H1 (cell line): ENCODE measurements at regions not wholly inside any gene's neighbourhood (a gene's known extent, or its start where the extent isn't known, plus 50 kb on each side); places are given as distances from the start of the nearest gene placed in this dataset.

Source experiments
- CTCF ChIA-PET: fragments of 300-600 bp; sonication (Branson Sonifier 250); formaldehyde crosslinking; loops from one replicate; lab custom pipeline; 2021; ENCODE audit not compliant: partially characterized antibody; lab: Charles Lee
- POLR2A ChIA-PET: fragments of 300-600 bp; sonication (Branson Sonifier 250); formaldehyde crosslinking; loops from one replicate; lab custom pipeline; 2021; ENCODE audit warnings: inconsistent platforms; ENCODE audit not compliant: partially characterized antibody; lab: Charles Lee
- DNase-seq, 2 experiments: peaks; one replicate each; pipeline versions ENCODE4 v3.0.0 to v3.0.0-alpha.2; 2010 to 2022; ENCODE audit warnings: low spot score in 2 of 2, low read depth in 1 of 2, mixed read lengths in 1 of 2
- FAIRE-seq: peaks from 2 replicates; lab custom pipeline; 2011; peaks lifted over from hg19 to GRCh38; lab: Jason Lieb, UNC
- H2AFZ ChIP-seq: 2 replicates; pipeline ENCODE4 v1.8.1; 2012; ENCODE audit warnings: low read length, inconsistent platforms
- H2AK5ac ChIP-seq: 2 replicates; pipeline ENCODE4 v1.6.1; 2013; ENCODE audit warnings: low read depth, low read length
- H2BK120ac ChIP-seq: replicated peaks from 2 replicates; pipeline ENCODE3; 2013; ENCODE audit warnings: low read depth, low read length, inconsistent platforms
- H2BK12ac ChIP-seq: 2 replicates; pipeline ENCODE4 v1.6.1; 2013; ENCODE audit warnings: low read depth, low read length
- H2BK15ac ChIP-seq: 2 replicates; pipeline ENCODE4 v1.6.1; 2013; ENCODE audit warnings: low read length
- H2BK20ac ChIP-seq: 2 replicates; pipeline ENCODE4 v1.6.1; 2013; ENCODE audit warnings: low read length
- H2BK5ac ChIP-seq: 2 replicates; pipeline ENCODE4 v1.6.1; 2013; ENCODE audit warnings: low read depth, low read length
- H3K14ac ChIP-seq: 2 replicates; pipeline ENCODE4 v1.6.1; 2013; ENCODE audit warnings: inconsistent platforms; ENCODE audit not compliant: insufficient read length
- H3K18ac ChIP-seq: 2 replicates; pipeline ENCODE4 v1.6.1; 2013; ENCODE audit warnings: low read length; ENCODE audit errors: extremely low read depth
- H3K23ac ChIP-seq: 2 replicates; pipeline ENCODE4 v1.6.1; 2013; ENCODE audit warnings: inconsistent platforms; ENCODE audit not compliant: insufficient read length
- H3K23me2 ChIP-seq: 2 replicates; pipeline ENCODE4 v1.6.1; 2013; ENCODE audit warnings: low read depth, low read length
- H3K27ac ChIP-seq: 2 replicates; pipeline ENCODE4 v1.6.1; 2011; ENCODE audit warnings: low read depth, low read length, inconsistent platforms
- H3K27me3 ChIP-seq, 4 experiments: replicated peaks in 1 of 4; 1 replicate in 1 of 4; 2 replicates in 3 of 4; pipeline versions ENCODE4 v1.6.1 to v1.8.1; 2011 to 2013; ENCODE audit warnings: low read length in 3 of 4, mild to moderate bottlenecking in 3 of 4, inconsistent platforms in 2 of 4, mixed read lengths in 2 of 4, moderate library complexity in 1 of 4; ENCODE audit not compliant: control insufficient read depth in 3 of 4, insufficient read depth in 3 of 4; ENCODE audit errors: extremely low read depth in 1 of 4
- H3K36me3 ChIP-seq, 4 experiments: 2 replicates each; pipeline versions ENCODE4 v1.6.1 to v1.8.1; 2011 to 2013; ENCODE audit warnings: mild to moderate bottlenecking in 4 of 4, low read length in 3 of 4, moderate library complexity in 2 of 4, control low read depth in 1 of 4, inconsistent platforms in 1 of 4; ENCODE audit not compliant: insufficient read depth in 4 of 4, control insufficient read depth in 2 of 4
- H3K4ac ChIP-seq: replicated peaks from 2 replicates; pipeline ENCODE3; 2013; ENCODE audit warnings: low read length, low read depth, mixed read lengths, inconsistent platforms; ENCODE audit not compliant: insufficient read length
- H3K4me1 ChIP-seq, 4 experiments: replicated peaks in 1 of 4; 1 replicate in 1 of 4; 2 replicates in 3 of 4; pipeline versions ENCODE4 v1.6.1 to v1.8.1; 2011 to 2013; ENCODE audit warnings: low read length in 3 of 4, inconsistent platforms in 2 of 4, mixed read lengths in 1 of 4; ENCODE audit not compliant: insufficient read depth in 4 of 4, control insufficient read depth in 3 of 4
- H3K4me2 ChIP-seq, 2 experiments: 2 replicates each; pipeline versions ENCODE4 v1.6.1 to v1.8.1; 2011 to 2013; ENCODE audit warnings: low read depth in 2 of 2, low read length in 2 of 2, control low read depth in 1 of 2, inconsistent platforms in 1 of 2, mild to moderate bottlenecking in 1 of 2; ENCODE audit not compliant: insufficient read depth in 1 of 2
- H3K4me3 ChIP-seq, 4 experiments: fragments of 200-600, 300-600 bp in 1 of 4; sonication (generic), shearing (Covaris generic), sonication (Bioruptor Twin) in 1 of 4; 2 replicates each; pipeline versions ENCODE4 v1.5.1 to v1.8.1; 2011 to 2016; ENCODE audit warnings: low read length in 4 of 4, low read depth in 3 of 4, control low read depth in 2 of 4, inconsistent platforms in 2 of 4, mild to moderate bottlenecking in 2 of 4, mixed read lengths in 1 of 4, moderate library complexity in 1 of 4; ENCODE audit not compliant: insufficient read depth in 2 of 4; ENCODE audit errors: extremely low read depth in 1 of 4
- H3K56ac ChIP-seq: replicated peaks from 2 replicates; pipeline ENCODE3; 2013; ENCODE audit warnings: low read depth, mild to moderate bottlenecking, mixed read lengths, low read length, inconsistent platforms; ENCODE audit not compliant: insufficient read length
- H3K79me1 ChIP-seq: 2 replicates; pipeline ENCODE4 v1.6.1; 2013; ENCODE audit warnings: low read depth, low read length, control low read depth
- H3K79me2 ChIP-seq, 2 experiments: 2 replicates each; pipeline versions ENCODE4 v1.6.1 to v1.8.1; 2012 to 2013; ENCODE audit warnings: low read length in 2 of 2, mild to moderate bottlenecking in 2 of 2, inconsistent platforms in 1 of 2; ENCODE audit not compliant: insufficient read depth in 2 of 2, control insufficient read depth in 1 of 2
- H3K9ac ChIP-seq, 4 experiments: replicated peaks in 1 of 4; 1 replicate in 1 of 4; 2 replicates in 3 of 4; pipeline versions ENCODE4 v1.6.1 to v1.8.1; 2011 to 2013; ENCODE audit warnings: low read depth in 3 of 4, low read length in 3 of 4, control low read depth in 2 of 4, mild to moderate bottlenecking in 2 of 4, moderate library complexity in 2 of 4, inconsistent platforms in 1 of 4; ENCODE audit errors: extremely low read depth in 1 of 4
- H3K9me3 ChIP-seq, 2 experiments: 2 replicates each; pipeline versions ENCODE4 v1.6.1 to v1.8.1; 2012 to 2013; ENCODE audit warnings: mild to moderate bottlenecking in 2 of 2, moderate library complexity in 2 of 2, control low read depth in 1 of 2, inconsistent platforms in 1 of 2, low read depth in 1 of 2, low read length in 1 of 2, mixed read lengths in 1 of 2; ENCODE audit not compliant: insufficient read depth in 2 of 2
- H4K20me1 ChIP-seq, 2 experiments: replicated peaks in 1 of 2; 2 replicates each; pipeline versions ENCODE3 to v1.8.1; 2011 to 2013; ENCODE audit warnings: inconsistent platforms in 2 of 2, low read length in 2 of 2, mild to moderate bottlenecking in 1 of 2; ENCODE audit not compliant: insufficient read depth in 2 of 2, control insufficient read depth in 1 of 2
- H4K5ac ChIP-seq: 2 replicates; pipeline ENCODE4 v1.6.1; 2013; ENCODE audit warnings: low read length, low read depth, mixed read lengths, inconsistent platforms; ENCODE audit not compliant: insufficient read length
- H4K8ac ChIP-seq: 2 replicates; pipeline ENCODE4 v1.8.0; 2013; ENCODE audit warnings: mild to moderate bottlenecking, moderate library complexity, low read length, inconsistent platforms; ENCODE audit not compliant: insufficient read depth; ENCODE audit errors: extremely low read depth
- H4K91ac ChIP-seq: replicated peaks from 2 replicates; pipeline ENCODE3; 2013; ENCODE audit warnings: low read length, mixed read lengths, inconsistent platforms; ENCODE audit not compliant: insufficient read length
- CBX8 ChIP-seq: fragments of 300-800, 300-1000 bp; sonication (generic); IDR thresholded peaks from 2 replicates; pipeline ENCODE4 v1.7.1; 2016; ENCODE audit warnings: low read depth, low read length, borderline replicate concordance
- CHD1 ChIP-seq: IDR thresholded peaks from 2 replicates; pipeline ENCODE4 v1.6.1; 2012; ENCODE audit warnings: low read depth, low read length, improper control_type of control experiment
- CTBP2 ChIP-seq: IDR thresholded peaks from 2 replicates; pipeline ENCODE4 v1.7.0; 2011; ENCODE audit warnings: borderline replicate concordance, mild to moderate bottlenecking, moderate library complexity, mixed read lengths, low read length; ENCODE audit not compliant: insufficient read depth, insufficient read length
- HDAC6 ChIP-seq: IDR thresholded peaks from one replicate; pipeline ENCODE4 v1.7.1; 2012; ENCODE audit warnings: low read depth, mild to moderate bottlenecking, inconsistent platforms, low read length, moderate library complexity
- RFX5 ChIP-seq: IDR thresholded peaks from 2 replicates; pipeline ENCODE4 v1.6.1; 2011; ENCODE audit warnings: low read depth, low read length, improper control_type of control experiment, borderline replicate concordance
- SIX5 ChIP-seq: IDR thresholded peaks from 2 replicates; pipeline ENCODE4 v1.6.1; 2011; ENCODE audit warnings: mild to moderate bottlenecking, low read depth, low read length
- WGBS, 2 experiments: shearing (Covaris generic) in 1 of 2; methylation state at CpG; one replicate each; pipeline versions ENCODE4 v1.1.6 to v1.1.7; 2013 to 2015; ENCODE audit warnings: low lambda C conversion rate in 2 of 2, mixed read lengths in 2 of 2, inconsistent platforms in 1 of 2, low coverage in 1 of 2, missing lambda C conversion rate in 1 of 2; ENCODE audit not compliant: insufficient replicate concordance in 2 of 2, insufficient coverage in 1 of 2, insufficient read length in 1 of 2; ENCODE audit errors: extremely low coverage in 1 of 2, missing lambda C conversion rate in 1 of 2; 5-methylcytosine and 5-hydroxymethylcytosine counted together
- TF ChIP-seq, protein P1 (sequence below): IDR thresholded peaks from 2 replicates; pipeline ENCODE4 v1.6.1; 2012; ENCODE audit warnings: inconsistent platforms

GRCh38 chr4:131603705-131604104, 1545.4 kb upstream of the PCDH10 start:
- H3K79me2 ChIP-seq: no peaks in the 10 kb centered on the region
- no peak overlapping the region for H4K91ac ChIP-seq
- FAIRE-seq (no peak), DNase-seq (no peak)
- H4K8ac ChIP-seq: no peak overlapping the region
- H3K4me2 ChIP-seq: no peak overlapping the region
- no peak overlapping the region for H3K56ac ChIP-seq
- H3K18ac ChIP-seq: no peak overlapping the region
- no peak overlapping the region for H3K4me3 ChIP-seq
- H4K20me1 ChIP-seq: no peaks in the 10 kb centered on the region
- H3K9ac ChIP-seq: no peak overlapping the region
- H3K23me2 ChIP-seq: no peaks in the 10 kb centered on the region
- H3K36me3 ChIP-seq: no peaks in the 10 kb centered on the region
- no peak overlapping the region for H2BK5ac ChIP-seq
- H3K4ac ChIP-seq: no peak overlapping the region
- no peak overlapping the region for H3K27ac ChIP-seq
- H3K27me3 ChIP-seq: no peaks in the 10 kb centered on the region
- no peaks in the 10 kb centered on the region for H3K79me1 ChIP-seq
- H3K9me3 ChIP-seq: no peaks in the 10 kb centered on the region
- H2BK120ac ChIP-seq: no peak overlapping the region
- H3K23ac ChIP-seq: no peak overlapping the region
- H4K5ac ChIP-seq: no peak overlapping the region
- no peak overlapping the region for H2AK5ac ChIP-seq
- 100% methylated on average over 1 of the region's 1 CpG; no CpG with 5 or more reads in 1 of the 2 experiments for WGBS, 2 experiments
- H3K14ac ChIP-seq: no peak overlapping the region
- POLR2A ChIA-PET: no interaction called here
- no peak overlapping the region for H2AFZ ChIP-seq
- H2BK12ac ChIP-seq: no peak overlapping the region
- no peak overlapping the region for H2BK15ac ChIP-seq
- H2BK20ac ChIP-seq: no peak overlapping the region
- CTCF ChIA-PET: no interaction called here
- no peaks in the 10 kb centered on the region for H3K4me1 ChIP-seq
- no peak for TF ChIP-seq SIX5
- no peak for TF ChIP-seq CBX8
- no peak for TF ChIP-seq RFX5
- TF ChIP-seq, protein P1, sequence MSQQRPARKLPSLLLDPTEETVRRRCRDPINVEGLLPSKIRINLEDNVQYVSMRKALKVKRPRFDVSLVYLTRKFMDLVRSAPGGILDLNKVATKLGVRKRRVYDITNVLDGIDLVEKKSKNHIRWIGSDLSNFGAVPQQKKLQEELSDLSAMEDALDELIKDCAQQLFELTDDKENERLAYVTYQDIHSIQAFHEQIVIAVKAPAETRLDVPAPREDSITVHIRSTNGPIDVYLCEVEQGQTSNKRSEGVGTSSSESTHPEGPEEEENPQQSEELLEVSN: no peak
- no peak for TF ChIP-seq CHD1
- TF ChIP-seq CTBP2: no peak
- no peak for TF ChIP-seq HDAC6
